ENCODE measurements at regions not wholly inside any gene's neighbourhood (a gene's known extent, or its start where the extent isn't known, plus 50 kb on each side); places are given as distances from the start of the nearest gene placed in this dataset.

GRCh38 chr1:219114014-219114413 lies 59.7 kb upstream of the LYPLAL1 start:
- DNase-seq: no peak

- DNase-seq: no peak
These were observed 53.8 kb upstream of the LYPLAL1 start for GRCh38 chr1:219119839-219120238.

- no peak for DNase-seq
These were observed 52.8 kb upstream of the LYPLAL1 start for GRCh38 chr1:219120624-219121544.

- no peak for DNase-seq
These were observed 52.0 kb upstream of the LYPLAL1 start for GRCh38 chr1:219121679-219122078.

GRCh38 chr1:219123036-219123435 lies 50.6 kb upstream of the LYPLAL1 start:
- DNase-seq: no peak

All from T-helper 9 cell (primary cell).